HG03439 (cell line): ENCODE measurements at regions not wholly inside any gene's neighbourhood (a gene's known extent, or its start where the extent isn't known, plus 50 kb on each side); places are given as distances from the start of the nearest gene placed in this dataset.
A peak's percentile ranks its signal among the peaks of the same experiment; 100 is the strongest.
"Not testable (repeated sequence)": the region's sequence is repeated elsewhere in the genome, so short reads cannot be mapped to it uniquely, and the experiment has no call there.

Experiments used
- ATAC-seq: cut with Tn5 transposase; IDR thresholded peaks from one replicate; pipeline ENCODE4 v1.9.1; 2021; ENCODE audit warnings: mild to moderate bottlenecking, moderate library complexity; ENCODE audit not compliant: unreplicated experiment

GRCh38 chr1:233788687-233789086 is 115.8 kb upstream of the SLC35F3 start:
- no peak for ATAC-seq

GRCh38 chr1:233790121-233790520 is 114.4 kb upstream of the SLC35F3 start:
- no peak for ATAC-seq

- ATAC-seq: peak; percentile 59
Observed at GRCh38 chr1:233790662-233791371, 113.7 kb upstream of the SLC35F3 start.

- no peak for ATAC-seq
Observed at GRCh38 chr1:233791372-233791703, 113.1 kb upstream of the SLC35F3 start.

GRCh38 chr1:233791721-233792120 is 112.8 kb upstream of the SLC35F3 start:
- no peak for ATAC-seq

- ATAC-seq: no peak
Observed at GRCh38 chr1:233794863-233795262, 109.6 kb upstream of the SLC35F3 start.

- no peak for ATAC-seq
Observed at GRCh38 chr1:233796146-233796783, 108.2 kb upstream of the SLC35F3 start.

GRCh38 chr1:233802611-233803010 is 101.9 kb upstream of the SLC35F3 start:
- no peak for ATAC-seq

GRCh38 chr1:233805786-233806185 is 98.7 kb upstream of the SLC35F3 start:
- ATAC-seq: no peak

- ATAC-seq: no peak
Observed at GRCh38 chr1:233815357-233815756, 89.1 kb upstream of the SLC35F3 start.

- ATAC-seq: no peak
Observed at GRCh38 chr1:233815865-233816264, 88.6 kb upstream of the SLC35F3 start.

GRCh38 chr1:233816348-233816747 is 88.1 kb upstream of the SLC35F3 start:
- ATAC-seq: no peak

GRCh38 chr1:233819042-233819441 is 85.4 kb upstream of the SLC35F3 start:
- no peak for ATAC-seq

- ATAC-seq: not testable (repeated sequence)
Observed at GRCh38 chr1:233824179-233824578, 80.3 kb upstream of the SLC35F3 start.

GRCh38 chr1:233827937-233828336 is 76.5 kb upstream of the SLC35F3 start:
- not testable (repeated sequence) for ATAC-seq

GRCh38 chr1:233828480-233828879 is 76.0 kb upstream of the SLC35F3 start:
- ATAC-seq: no peak

GRCh38 chr1:233834609-233835008 is 69.9 kb upstream of the SLC35F3 start:
- no peak for ATAC-seq

GRCh38 chr1:233838207-233838606 is 66.3 kb upstream of the SLC35F3 start:
- not testable (repeated sequence) for ATAC-seq

- no peak for ATAC-seq
Observed at GRCh38 chr1:233843525-233844204, 60.8 kb upstream of the SLC35F3 start.

GRCh38 chr1:233844275-233844674 is 60.2 kb upstream of the SLC35F3 start:
- no peak for ATAC-seq

- ATAC-seq: no peak
Observed at GRCh38 chr1:233844692-233845091, 59.8 kb upstream of the SLC35F3 start.
